CD14-positive monocyte (primary cell): ENCODE measurements at regions not wholly inside any gene's neighbourhood (a gene's known extent, or its start where the extent isn't known, plus 50 kb on each side); places are given as distances from the start of the nearest gene placed in this dataset.

Experiments
- DNase-seq, 3 donors: peaks; one replicate each; pipeline ENCODE4 v3.0.0-alpha.2; 2011 to 2022
- H2AFZ ChIP-seq: 2 replicates; pipeline ENCODE4 v1.6.0; 2012; ENCODE audit warnings: mild to moderate bottlenecking, low read depth, low read length, inconsistent platforms; ENCODE audit not compliant: insufficient read depth, poor library complexity, severe bottlenecking
- H3K27ac ChIP-seq, 2 donors: 1 replicate in 1 of 2; 2 replicates in 1 of 2; pipeline ENCODE4 v1.5.1; 2012 to 2013; ENCODE audit warnings: low read length in 2 of 2, control low read depth in 1 of 2, inconsistent platforms in 1 of 2, low read depth in 1 of 2, mild to moderate bottlenecking in 1 of 2
- H3K27me3 ChIP-seq, 2 donors: one replicate each; pipeline versions ENCODE4 v1.6.0 to v1.6.1; 2011 to 2013; ENCODE audit warnings: low read length in 2 of 2; ENCODE audit not compliant: control insufficient read depth in 2 of 2, insufficient read depth in 2 of 2
- H3K36me3 ChIP-seq, 2 donors: replicated peaks in 1 of 2; 1 replicate in 1 of 2; 2 replicates in 1 of 2; pipeline versions ENCODE4 v1.5.1 to v1.6.1; 2012 to 2013; ENCODE audit warnings: low read length in 2 of 2, control low read depth in 1 of 2, inconsistent platforms in 1 of 2, mild to moderate bottlenecking in 1 of 2; ENCODE audit not compliant: insufficient read depth in 2 of 2, control insufficient read depth in 1 of 2
- H3K4me1 ChIP-seq, 2 donors: 1 replicate in 1 of 2; 2 replicates in 1 of 2; pipeline versions ENCODE4 v1.5.1 to v1.6.1; 2012 to 2013; ENCODE audit warnings: low read length in 2 of 2, control low read depth in 1 of 2, inconsistent platforms in 1 of 2, mild to moderate bottlenecking in 1 of 2, moderate library complexity in 1 of 2; ENCODE audit not compliant: insufficient read depth in 2 of 2, control insufficient read depth in 1 of 2
- H3K4me2 ChIP-seq: replicated peaks from 2 replicates; pipeline ENCODE3; 2012; ENCODE audit warnings: low read length, moderate library complexity, mild to moderate bottlenecking; ENCODE audit not compliant: poor library complexity, severe bottlenecking; ENCODE audit errors: extremely low read depth
- H3K4me3 ChIP-seq, 3 experiments: fragments of 200-600 bp in 1 of 3; sonication (generic) in 1 of 3; replicated peaks in 1 of 3; 1 replicate in 2 of 3; 2 replicates in 1 of 3; pipeline ENCODE4 v1.5.1; 2011 to 2013; ENCODE audit warnings: low read length in 3 of 3, mild to moderate bottlenecking in 3 of 3, control low read depth in 2 of 3, low read depth in 2 of 3, inconsistent platforms in 1 of 3, moderate library complexity in 1 of 3
- H3K79me2 ChIP-seq: 2 replicates; pipeline ENCODE4 v1.6.0; 2012; ENCODE audit warnings: mild to moderate bottlenecking, control low read depth, inconsistent platforms, low read length, moderate library complexity; ENCODE audit not compliant: insufficient read depth
- H3K9ac ChIP-seq: 2 replicates; pipeline ENCODE4 v1.6.0; 2017; ENCODE audit warnings: low read length, mild to moderate bottlenecking; ENCODE audit not compliant: insufficient read depth, poor library complexity, severe bottlenecking
- H3K9me3 ChIP-seq, 2 donors: replicated peaks in 1 of 2; 1 replicate in 1 of 2; 2 replicates in 1 of 2; pipeline versions ENCODE4 v1.5.1 to v1.6.1; 2012 to 2013; ENCODE audit warnings: low read length in 2 of 2, control low read depth in 1 of 2; ENCODE audit not compliant: control insufficient read depth in 1 of 2, insufficient read depth in 1 of 2
- H4K20me1 ChIP-seq: 2 replicates; pipeline ENCODE4 v1.6.0; 2012; ENCODE audit warnings: mild to moderate bottlenecking, low read length, control low read depth, moderate library complexity; ENCODE audit not compliant: insufficient read depth
- H3K27ac Mint-ChIP-seq, 7 donors: one replicate each; pipeline ENCODE4 v1.8.0; 2020; ENCODE audit warnings: mild to moderate bottlenecking in 7 of 7, mixed read lengths in 7 of 7, moderate library complexity in 6 of 7, inconsistent platforms in 2 of 7
- H3K27me3 Mint-ChIP-seq, 3 donors: one replicate each; pipeline ENCODE4 v1.8.0; 2021 to 2022; ENCODE audit warnings: low read depth in 3 of 3, mild to moderate bottlenecking in 3 of 3, mixed read lengths in 3 of 3, moderate library complexity in 3 of 3, inconsistent platforms in 1 of 3
- H3K36me3 Mint-ChIP-seq, 2 donors: one replicate each; pipeline ENCODE4 v1.8.0; 2020; ENCODE audit warnings: mixed read lengths in 2 of 2, inconsistent platforms in 1 of 2, mild to moderate bottlenecking in 1 of 2
- H3K4me1 Mint-ChIP-seq: one replicate; pipeline ENCODE4 v1.8.0; 2020; ENCODE audit warnings: mild to moderate bottlenecking, mixed read lengths
- H3K4me3 Mint-ChIP-seq, 2 donors: one replicate each; pipeline ENCODE4 v1.8.0; 2020; ENCODE audit warnings: mild to moderate bottlenecking in 2 of 2, mixed read lengths in 2 of 2, moderate library complexity in 1 of 2
- H3K9me3 Mint-ChIP-seq, 7 donors: one replicate each; pipeline ENCODE4 v1.8.0; 2020 to 2022; ENCODE audit warnings: mixed read lengths in 7 of 7, mild to moderate bottlenecking in 6 of 7, moderate library complexity in 6 of 7, inconsistent platforms in 2 of 7
- CTCF ChIP-seq: fragments of 200-600 bp; IDR thresholded peaks from one replicate; pipeline ENCODE4 v1.8.0; 2022; ENCODE audit warnings: antibody characterized with exemption, mild to moderate bottlenecking
- WGBS: methylation state at CpG from one replicate; pipeline ENCODE4 v1.1.5; 2013; ENCODE audit warnings: missing lambda C conversion rate; ENCODE audit not compliant: insufficient coverage; 5-methylcytosine and 5-hydroxymethylcytosine counted together
- intact Hi-C, 2 donors: fragments of 100-400 bp; cut with micrococcal nuclease; formaldehyde crosslinking; loops; one replicate each; pipeline versions ENCODE4 v1.15.0 to v1.15.1; 2023

- Histone ChIP-seq H3K79me2 (no peaks in the 10 kb centered on the region), H3K4me3 (no peak overlapping the region), H3K36me3 (no peaks in the 10 kb centered on the region), H3K4me2 (no peak overlapping the region), H2AFZ (no peak overlapping the region), H3K9me3 (no peaks in the 10 kb centered on the region), H3K4me1 (no peaks in the 10 kb centered on the region), H3K9ac (no peak overlapping the region), H4K20me1 (no peaks in the 10 kb centered on the region), H3K27ac (no peak overlapping the region), H3K27me3 (no peaks in the 10 kb centered on the region)
- no peaks in the 10 kb centered on the region for H3K4me1 Mint-ChIP-seq
- no peak overlapping the region for H3K4me3 Mint-ChIP-seq
- WGBS: 93% methylated on average over 2 of the region's 2 CpGs
- no peak for TF ChIP-seq CTCF
- H3K9me3 Mint-ChIP-seq: peaks cover 0 to 6% (median 3%) of the 10 kb centered on the region in 7 donors
- intact Hi-C loops: no loop called here
- DNase-seq: no peak
- peaks cover 2 to 10% (median 6%) of the 10 kb centered on the region in 3 donors for H3K27me3 Mint-ChIP-seq
- no peaks in the 10 kb centered on the region for H3K36me3 Mint-ChIP-seq
- no peak overlapping the region for H3K27ac Mint-ChIP-seq
Measured at GRCh38 chr1:229888157-229888556, 178.9 kb upstream of the GALNT2 start.

- intact Hi-C loops: no loop called here
- no peaks in the 10 kb centered on the region for H4K20me1 ChIP-seq
- 100% methylated on average over 2 of the region's 3 CpGs for WGBS
- Mint-ChIP-seq H3K4me1 (no peaks in the 10 kb centered on the region), H3K4me3 (no peak overlapping the region), H3K27ac (no peak overlapping the region), H3K36me3 (no peaks in the 10 kb centered on the region), H3K27me3 (peaks cover 2 to 12% (median 10%) of the 10 kb centered on the region in 3 donors), H3K9me3 (peaks cover 0 to 6% (median 3%) of the 10 kb centered on the region in 7 donors)
- H3K27me3 ChIP-seq: no peaks in the 10 kb centered on the region
- H3K4me1 ChIP-seq: no peaks in the 10 kb centered on the region
- no peak overlapping the region for H3K27ac ChIP-seq
- no peak for DNase-seq
- no peak overlapping the region for H2AFZ ChIP-seq
- no peak overlapping the region for H3K9ac ChIP-seq
- H3K36me3 ChIP-seq: no peaks in the 10 kb centered on the region
- no peak for TF ChIP-seq CTCF
- no peaks in the 10 kb centered on the region for H3K79me2 ChIP-seq
- H3K4me2 ChIP-seq: no peak overlapping the region
- H3K9me3 ChIP-seq: no peaks in the 10 kb centered on the region
- H3K4me3 ChIP-seq: no peak overlapping the region
Measured at GRCh38 chr1:229888561-229889001, 178.5 kb upstream of the GALNT2 start.
